Activated naive CD4-positive, alpha-beta T cell treated with anti-CD3 and anti-CD28 coated beads, Interleukin-2, amount 10 ng/mL, durations not matched to agents 7 days and 5 days (primary cell): ENCODE measurements at regions not wholly inside any gene's neighbourhood (a gene's known extent, or its start where the extent isn't known, plus 50 kb on each side); places are given as distances from the start of the nearest gene placed in this dataset.
"Not testable (repeated sequence)": the region's sequence is repeated elsewhere in the genome, so short reads cannot be mapped to it uniquely, and the experiment has no call there.

Source experiments
- CTCF ChIA-PET: fragments of 350-600 bp; sonication (Branson Sonifier 250); formaldehyde crosslinking; loops from one replicate; lab custom pipeline; 2021; ENCODE audit warnings: antibody characterized with exemption; lab: Charles Lee
- DNase-seq: peaks from one replicate; pipeline ENCODE4 v3.0.0-alpha.2; 2020
- H3K27ac Mint-ChIP-seq: one replicate; pipeline ENCODE4 v1.8.0; 2021; ENCODE audit warnings: mild to moderate bottlenecking, moderate library complexity, mixed read lengths
- H3K27me3 Mint-ChIP-seq: one replicate; pipeline ENCODE4 v1.8.0; 2021; ENCODE audit warnings: mild to moderate bottlenecking, mixed read lengths
- H3K36me3 Mint-ChIP-seq: one replicate; pipeline ENCODE4 v1.8.0; 2021; ENCODE audit warnings: mixed read lengths
- H3K4me1 Mint-ChIP-seq: one replicate; pipeline ENCODE4 v1.8.0; 2021; ENCODE audit warnings: mixed read lengths
- H3K4me3 Mint-ChIP-seq: one replicate; pipeline ENCODE4 v1.8.0; 2021; ENCODE audit warnings: mild to moderate bottlenecking, moderate library complexity, mixed read lengths
- H3K9me3 Mint-ChIP-seq: one replicate; pipeline ENCODE4 v1.8.0; 2021; ENCODE audit warnings: mixed read lengths

DNA sequence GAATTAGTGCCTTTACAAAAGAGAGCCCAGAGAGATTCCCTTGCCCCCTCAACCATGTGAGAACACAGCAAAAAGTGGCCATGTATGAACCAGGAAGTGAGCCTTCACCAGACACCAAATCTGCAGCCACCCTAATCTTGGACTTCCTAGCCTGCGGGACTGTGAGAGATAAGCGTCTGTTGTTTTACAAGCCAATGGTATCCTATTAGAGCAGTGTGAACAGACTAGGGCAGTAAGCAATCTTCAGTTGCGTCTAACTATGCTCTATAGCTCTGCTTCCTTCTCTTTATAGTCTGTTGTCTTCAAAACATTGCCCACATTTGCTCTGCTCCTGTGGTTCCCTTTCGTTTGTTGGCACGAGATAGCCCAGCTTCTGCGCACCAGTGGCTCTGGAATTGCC is 109.5 kb upstream of the FNDC3A start:
- Mint-ChIP-seq H3K27me3 (no peaks in the 10 kb centered on the region), H3K4me1 (no peaks in the 10 kb centered on the region), H3K4me3 (no peak overlapping the region), H3K9me3 (no peaks in the 10 kb centered on the region), H3K36me3 (no peaks in the 10 kb centered on the region), H3K27ac (no peak overlapping the region)
- CTCF ChIA-PET, result no interaction called here
- DNase-seq, result no peak

DNA sequence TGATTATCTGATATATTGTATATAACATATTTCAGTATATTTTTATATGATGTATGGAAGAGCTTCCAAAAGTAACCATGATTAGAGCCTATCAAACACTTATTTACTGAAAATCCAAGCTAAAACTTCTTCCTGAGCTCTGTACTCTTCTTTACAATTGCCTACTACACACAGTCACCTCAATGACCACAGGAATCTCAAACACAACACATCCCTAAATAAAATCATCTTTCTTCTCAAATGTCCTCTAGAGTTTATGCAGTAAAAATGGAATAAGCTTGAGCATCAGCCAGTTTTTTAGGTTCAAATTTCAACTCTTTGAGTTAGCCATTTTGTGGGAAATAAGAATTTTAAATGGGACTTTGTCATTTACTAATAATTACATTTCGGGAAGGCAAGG is 102.6 kb upstream of the FNDC3A start:
- H3K27me3 Mint-ChIP-seq, result peaks cover 31% of the 10 kb centered on the region
- no peak overlapping the region for H3K4me3 Mint-ChIP-seq
- no peaks in the 10 kb centered on the region for H3K9me3 Mint-ChIP-seq
- CTCF ChIA-PET, result interaction anchor here (0.6 kb wide), 1 partner anchor 51 kb away, joined by 3 read pairs; no protein-coding TSS in a partner anchor
- no peak for DNase-seq
- H3K4me1 Mint-ChIP-seq, result no peaks in the 10 kb centered on the region
- H3K36me3 Mint-ChIP-seq, result no peaks in the 10 kb centered on the region
- H3K27ac Mint-ChIP-seq, result no peak overlapping the region

DNA sequence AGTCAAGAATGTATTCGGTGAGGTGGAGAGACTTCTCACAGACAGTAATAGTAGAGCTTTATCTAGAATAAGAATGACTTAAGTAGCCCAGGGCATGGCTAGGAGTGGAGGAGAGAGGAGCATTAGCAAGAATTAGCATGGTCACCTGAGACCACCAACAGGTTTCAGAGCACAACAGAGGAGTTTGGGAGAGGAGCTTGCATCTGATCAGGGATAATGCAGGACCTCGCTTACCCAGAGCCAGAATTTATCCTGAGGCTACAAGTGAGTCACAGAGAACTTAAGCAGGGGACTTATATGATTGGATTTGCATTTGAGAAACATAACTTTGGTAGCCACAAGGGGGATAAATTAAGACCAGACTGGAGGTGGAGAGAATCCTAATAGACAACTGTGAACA is 102.1 kb upstream of the FNDC3A start:
- Mint-ChIP-seq H3K9me3 (no peaks in the 10 kb centered on the region), H3K4me1 (no peaks in the 10 kb centered on the region), H3K36me3 (no peaks in the 10 kb centered on the region), H3K27me3 (peaks cover 31% of the 10 kb centered on the region), H3K27ac (no peak overlapping the region), H3K4me3 (no peak overlapping the region)
- no peak for DNase-seq
- CTCF ChIA-PET, result interaction anchor here (0.6 to 1.2 kb wide), 3 partner anchors 9 to 52 kb away, joined by 3 read pairs; no protein-coding TSS in a partner anchor

DNA sequence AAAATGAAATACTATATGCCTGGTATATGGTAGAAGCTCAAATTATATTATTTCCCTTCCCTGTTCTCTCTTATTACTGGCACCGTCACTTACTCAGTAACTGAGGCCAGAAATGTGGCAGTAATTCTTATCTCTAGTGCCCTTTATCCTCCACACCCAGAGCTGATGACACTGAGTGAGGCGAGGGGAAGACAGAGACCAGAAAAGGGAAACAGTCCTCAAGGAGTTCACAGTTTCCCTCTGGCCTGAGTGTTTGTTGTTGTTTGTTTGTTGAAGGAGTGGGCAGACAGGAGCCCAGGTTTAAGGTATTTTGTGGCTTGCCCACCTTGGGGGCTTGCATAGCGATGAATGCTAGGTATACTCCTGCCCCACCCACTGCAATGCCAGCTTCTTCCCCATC is 101.5 kb upstream of the FNDC3A start:
- CTCF ChIA-PET, result interaction anchor here (0.9 to 1.2 kb wide), 2 partner anchors 9 to 13 kb away, joined by 3 read pairs; no protein-coding TSS in a partner anchor
- no peaks in the 10 kb centered on the region for H3K36me3 Mint-ChIP-seq
- H3K4me1 Mint-ChIP-seq, result peaks cover 2% of the 10 kb centered on the region
- H3K4me3 Mint-ChIP-seq, result no peak overlapping the region
- no peaks in the 10 kb centered on the region for H3K9me3 Mint-ChIP-seq
- H3K27me3 Mint-ChIP-seq, result peaks cover 31% of the 10 kb centered on the region
- no peak for DNase-seq
- H3K27ac Mint-ChIP-seq, result no peak overlapping the region

DNA sequence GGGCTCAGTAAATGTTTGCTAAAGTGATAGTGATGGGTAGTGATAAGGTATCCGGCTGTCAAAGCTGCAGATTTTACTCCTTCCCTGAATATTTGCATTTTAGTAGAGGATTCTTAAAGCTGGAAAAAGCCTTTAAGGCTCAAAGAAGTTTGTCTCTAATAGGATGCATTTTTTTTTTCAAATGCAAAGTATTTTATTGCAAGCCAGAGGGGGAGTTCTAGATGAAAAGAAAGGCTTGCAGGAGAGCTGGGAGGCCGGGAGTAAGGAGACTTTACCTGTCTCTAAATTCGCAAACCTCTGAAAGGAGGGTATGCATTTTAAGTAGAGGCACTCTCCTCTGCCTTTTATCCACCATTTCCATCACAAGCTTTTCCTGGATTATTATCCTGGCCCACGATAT is 100.7 kb upstream of the FNDC3A start:
- H3K9me3 Mint-ChIP-seq, result no peaks in the 10 kb centered on the region
- no peaks in the 10 kb centered on the region for H3K36me3 Mint-ChIP-seq
- H3K4me1 Mint-ChIP-seq, result peaks cover 10% of the 10 kb centered on the region
- H3K27me3 Mint-ChIP-seq, result peaks cover 31% of the 10 kb centered on the region
- no peak for DNase-seq
- CTCF ChIA-PET, result no interaction called here
- H3K27ac Mint-ChIP-seq, result no peak overlapping the region
- no peak overlapping the region for H3K4me3 Mint-ChIP-seq

DNA sequence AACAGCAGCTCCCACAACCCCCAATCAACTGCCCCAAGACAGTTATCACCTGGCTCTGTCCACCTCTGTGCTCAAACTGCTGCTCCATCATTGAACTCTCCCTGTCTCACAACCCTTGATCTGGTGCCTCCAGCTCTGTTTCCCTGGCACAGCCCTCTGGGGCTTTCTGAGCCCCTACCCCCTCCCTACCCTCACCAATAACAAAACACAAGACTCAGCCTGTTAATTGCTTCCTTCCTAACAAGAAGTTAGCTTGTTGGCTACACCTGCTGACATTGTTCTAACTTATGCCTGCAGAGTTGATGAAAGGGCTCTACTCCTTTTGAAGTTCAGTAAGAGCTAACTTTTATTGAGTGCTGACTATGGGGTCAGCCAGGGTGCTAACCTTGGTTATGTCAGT is 99.4 kb upstream of the FNDC3A start:
- Mint-ChIP-seq H3K4me3 (no peak overlapping the region), H3K9me3 (no peaks in the 10 kb centered on the region), H3K4me1 (peaks cover 22% of the 10 kb centered on the region), H3K36me3 (no peaks in the 10 kb centered on the region), H3K27ac (no peak overlapping the region), H3K27me3 (peaks cover 31% of the 10 kb centered on the region)
- CTCF ChIA-PET, result no interaction called here
- no peak for DNase-seq

DNA sequence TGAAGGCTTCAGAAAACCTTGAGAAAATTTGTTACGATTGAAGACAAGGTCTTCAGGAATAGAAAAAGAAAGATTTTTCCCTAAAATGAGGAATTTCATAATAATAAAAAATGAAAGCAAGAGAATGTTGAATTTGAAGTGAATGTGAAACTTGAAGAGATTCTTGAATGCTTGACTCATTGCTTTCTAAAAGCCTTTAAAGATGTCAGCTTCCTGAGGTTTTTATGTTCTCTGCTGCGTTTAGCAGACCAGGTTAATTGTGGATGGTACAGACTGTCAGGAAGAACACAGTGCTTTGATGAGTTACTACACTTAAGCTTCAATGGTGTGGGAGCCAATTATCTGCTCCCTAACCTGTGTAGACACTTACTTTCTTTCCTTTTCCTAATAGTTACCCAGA is 96.3 kb upstream of the FNDC3A start:
- H3K4me1 Mint-ChIP-seq, result peaks cover 45% of the 10 kb centered on the region
- no peaks in the 10 kb centered on the region for H3K9me3 Mint-ChIP-seq
- peaks cover 3% of the 10 kb centered on the region for H3K36me3 Mint-ChIP-seq
- CTCF ChIA-PET, result no interaction called here
- peaks cover 20% of the 10 kb centered on the region for H3K27me3 Mint-ChIP-seq
- DNase-seq, result no peak
- no peak overlapping the region for H3K4me3 Mint-ChIP-seq
- H3K27ac Mint-ChIP-seq, result peak overlapping the region; percentile 1

DNA sequence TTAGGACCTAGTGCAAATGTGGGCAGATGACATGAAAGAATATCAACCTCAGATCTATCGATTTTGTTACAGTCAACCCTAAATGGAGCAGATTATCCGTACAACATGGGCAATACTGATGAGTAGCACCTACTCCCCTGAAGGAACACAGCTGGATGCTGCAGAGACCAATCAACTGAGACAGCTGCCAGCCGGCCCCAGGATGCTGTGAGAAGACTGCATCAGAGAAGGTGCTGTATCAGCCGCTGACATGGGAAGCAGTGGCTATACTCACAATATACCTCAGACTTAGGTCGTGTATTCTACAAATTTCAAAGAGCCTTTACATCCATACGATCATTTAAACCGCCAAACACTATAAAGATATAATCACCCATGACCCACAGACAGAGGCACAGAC is 95.9 kb upstream of the FNDC3A start:
- no peaks in the 10 kb centered on the region for H3K9me3 Mint-ChIP-seq
- H3K27me3 Mint-ChIP-seq, result peaks cover 15% of the 10 kb centered on the region
- peaks cover 3% of the 10 kb centered on the region for H3K36me3 Mint-ChIP-seq
- no peak overlapping the region for H3K4me3 Mint-ChIP-seq
- CTCF ChIA-PET, result no interaction called here
- no peak for DNase-seq
- H3K27ac Mint-ChIP-seq, result no peak overlapping the region
- H3K4me1 Mint-ChIP-seq, result peaks cover 49% of the 10 kb centered on the region

DNA sequence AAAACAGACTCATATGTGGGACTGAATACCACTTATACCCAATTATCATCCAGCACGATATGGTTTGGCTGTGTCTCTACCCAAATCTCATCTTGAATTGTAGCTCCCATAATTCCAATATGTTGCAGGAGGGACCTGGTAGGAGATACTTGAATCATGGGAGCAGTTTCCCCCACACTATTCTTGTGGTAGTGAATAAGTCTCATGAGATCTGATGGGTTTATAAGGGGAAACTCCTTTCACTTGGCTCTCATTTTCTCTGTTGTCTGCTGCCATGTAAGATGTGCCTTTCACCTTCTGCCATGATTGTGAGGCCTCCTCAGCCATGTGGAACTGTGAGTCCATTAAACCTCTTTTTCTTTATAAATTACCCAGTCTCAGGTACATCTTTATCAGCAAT is 91.9 kb upstream of the FNDC3A start:
- H3K4me1 Mint-ChIP-seq, result peaks cover 59% of the 10 kb centered on the region
- CTCF ChIA-PET, result interaction anchor here (1.7 kb wide), 1 partner anchor 10 kb away, joined by 3 read pairs; no protein-coding TSS in a partner anchor
- not testable (repeated sequence) for H3K36me3 Mint-ChIP-seq, H3K4me3 Mint-ChIP-seq, H3K27me3 Mint-ChIP-seq, DNase-seq, H3K9me3 Mint-ChIP-seq
- H3K27ac Mint-ChIP-seq, result peak overlapping the region; percentile 94

DNA sequence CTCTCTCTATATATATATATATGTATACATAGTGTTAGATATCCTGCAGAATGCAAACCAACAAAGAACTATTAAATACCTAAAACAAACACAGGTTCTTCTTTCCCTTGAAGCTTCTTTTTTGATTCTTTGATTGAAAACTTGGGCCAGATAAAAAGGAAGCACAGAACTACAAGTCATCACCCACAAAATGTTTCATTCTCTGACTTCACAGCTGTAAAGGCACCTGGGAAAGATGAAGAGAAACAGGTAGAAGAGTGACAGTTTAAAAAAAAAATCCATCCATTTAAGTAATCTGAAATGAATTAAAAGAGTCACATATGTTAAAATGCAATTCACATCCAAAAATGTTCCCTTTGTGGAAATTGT is 90.7 kb upstream of the FNDC3A start:
- Mint-ChIP-seq H3K4me1 (peaks cover 49% of the 10 kb centered on the region), H3K4me3 (peak overlapping the region; percentile 27), H3K27me3 (no peaks in the 10 kb centered on the region), H3K9me3 (no peaks in the 10 kb centered on the region), H3K36me3 (peaks cover 3% of the 10 kb centered on the region), H3K27ac (peak overlapping the region; percentile 94)
- no peak for DNase-seq
- CTCF ChIA-PET, result interaction anchor here (0.5 to 0.7 kb wide), 2 partner anchors 9 to 30 kb away, joined by 3 read pairs; no protein-coding TSS in a partner anchor

DNA sequence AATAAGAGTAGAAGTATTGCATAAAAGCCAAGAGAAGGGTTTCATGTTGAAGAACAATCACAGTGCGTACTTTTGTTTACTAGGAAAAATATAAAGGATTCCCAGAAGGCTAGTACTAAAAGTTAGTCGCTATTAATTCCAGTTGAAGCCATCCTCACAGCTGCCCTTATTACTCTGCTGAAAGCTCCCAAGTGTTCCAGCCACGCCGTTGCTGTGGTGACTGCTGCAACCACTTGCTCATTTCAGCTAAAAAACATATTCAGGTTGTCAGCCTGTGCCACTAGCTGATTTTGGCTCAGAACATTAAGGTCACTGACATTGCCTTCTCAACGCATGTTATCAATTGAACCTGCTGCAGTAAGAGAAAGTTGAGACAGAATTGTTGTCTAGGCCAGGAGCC is 87.1 kb upstream of the FNDC3A start:
- peaks cover 34% of the 10 kb centered on the region for H3K4me1 Mint-ChIP-seq
- CTCF ChIA-PET, result no interaction called here
- H3K9me3 Mint-ChIP-seq, result no peaks in the 10 kb centered on the region
- no peaks in the 10 kb centered on the region for H3K27me3 Mint-ChIP-seq
- H3K27ac Mint-ChIP-seq, result no peak overlapping the region
- no peak for DNase-seq
- no peak overlapping the region for H3K4me3 Mint-ChIP-seq
- no peaks in the 10 kb centered on the region for H3K36me3 Mint-ChIP-seq

DNA sequence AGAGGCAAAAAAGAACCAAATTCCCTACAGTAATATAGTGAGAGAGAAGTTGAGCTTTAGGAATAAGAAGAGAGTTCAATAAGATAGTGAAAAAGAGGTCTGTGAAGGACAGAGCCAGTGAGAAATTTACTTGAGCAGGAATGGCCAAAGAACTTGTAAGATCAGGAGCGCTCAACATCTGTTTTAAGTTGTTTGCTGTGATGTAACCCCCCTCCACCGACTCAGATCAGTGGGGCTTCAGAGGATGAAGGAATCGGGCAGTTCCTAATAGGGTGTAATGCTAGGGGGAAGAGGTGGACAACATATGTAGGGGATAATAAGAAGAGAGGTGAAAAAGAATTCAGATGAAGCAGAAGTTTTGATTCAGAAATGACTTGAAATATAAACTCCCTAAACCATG is 85.3 kb upstream of the FNDC3A start:
- H3K36me3 Mint-ChIP-seq, result no peaks in the 10 kb centered on the region
- CTCF ChIA-PET, result no interaction called here
- H3K27ac Mint-ChIP-seq, result no peak overlapping the region
- no peak overlapping the region for H3K4me3 Mint-ChIP-seq
- no peak for DNase-seq
- H3K27me3 Mint-ChIP-seq, result no peaks in the 10 kb centered on the region
- H3K4me1 Mint-ChIP-seq, result peaks cover 16% of the 10 kb centered on the region
- H3K9me3 Mint-ChIP-seq, result no peaks in the 10 kb centered on the region

DNA sequence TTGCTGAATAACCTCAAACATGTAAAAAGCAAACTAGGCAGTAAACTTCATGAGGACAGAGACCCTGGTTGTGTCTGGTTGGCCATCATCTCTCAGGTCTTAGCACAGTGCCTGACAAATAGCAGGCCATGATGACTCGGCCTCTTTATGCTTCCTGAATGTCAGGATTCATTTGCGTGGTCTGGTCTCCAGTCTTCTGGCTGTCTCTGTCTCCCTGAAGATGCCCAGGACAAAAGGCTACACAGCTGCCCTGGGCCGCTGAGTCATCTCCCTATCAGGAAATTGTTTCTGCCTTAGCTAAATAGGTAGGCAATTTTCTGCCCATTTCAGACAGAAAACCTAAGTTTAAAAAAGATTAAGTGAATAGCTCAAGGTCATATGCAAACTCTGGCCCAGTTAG is 84.1 kb upstream of the FNDC3A start:
- DNase-seq, result no peak
- no peaks in the 10 kb centered on the region for H3K36me3 Mint-ChIP-seq

DNA sequence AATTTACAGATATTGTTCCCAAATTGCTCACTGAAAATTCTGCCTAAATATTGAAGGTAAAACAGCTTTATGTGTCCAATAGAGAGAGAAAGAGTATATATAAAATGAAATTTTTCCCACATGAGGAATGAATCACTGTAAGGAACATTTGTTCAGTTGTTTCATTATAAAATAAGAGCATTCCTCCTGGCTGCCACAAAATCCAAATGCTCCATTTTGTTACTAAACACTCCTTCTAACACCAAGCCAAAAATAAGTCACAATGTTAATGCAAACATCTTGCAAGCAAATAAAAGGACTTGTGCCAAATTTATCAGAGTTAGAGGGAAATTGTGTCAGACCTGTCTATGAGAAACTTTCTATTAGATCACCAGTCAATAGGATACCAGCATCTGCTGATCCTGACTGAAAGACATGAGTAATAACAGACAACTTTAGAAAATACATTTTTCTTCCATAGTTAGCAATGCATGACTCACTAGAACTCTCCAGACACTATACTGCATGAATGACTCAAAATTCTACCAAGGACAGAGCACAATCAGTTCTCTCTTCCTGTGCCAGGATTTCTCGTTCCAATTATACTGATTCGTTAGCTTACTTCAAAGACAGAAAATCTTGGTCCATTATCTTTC is 83.5 kb upstream of the FNDC3A start:
- Mint-ChIP-seq H3K4me3 (no peak overlapping the region), H3K9me3 (no peaks in the 10 kb centered on the region), H3K27ac (no peak overlapping the region), H3K27me3 (no peaks in the 10 kb centered on the region), H3K4me1 (peaks cover 11% of the 10 kb centered on the region), H3K36me3 (no peaks in the 10 kb centered on the region)
- CTCF ChIA-PET, result no interaction called here
- no peak for DNase-seq

More for the DNA sequence above, 84.1 kb upstream of the FNDC3A start:
- Mint-ChIP-seq H3K9me3 (no peaks in the 10 kb centered on the region), H3K4me3 (no peak overlapping the region), H3K27me3 (no peaks in the 10 kb centered on the region), H3K27ac (no peak overlapping the region), H3K4me1 (peaks cover 11% of the 10 kb centered on the region)
- CTCF ChIA-PET, result no interaction called here

DNA sequence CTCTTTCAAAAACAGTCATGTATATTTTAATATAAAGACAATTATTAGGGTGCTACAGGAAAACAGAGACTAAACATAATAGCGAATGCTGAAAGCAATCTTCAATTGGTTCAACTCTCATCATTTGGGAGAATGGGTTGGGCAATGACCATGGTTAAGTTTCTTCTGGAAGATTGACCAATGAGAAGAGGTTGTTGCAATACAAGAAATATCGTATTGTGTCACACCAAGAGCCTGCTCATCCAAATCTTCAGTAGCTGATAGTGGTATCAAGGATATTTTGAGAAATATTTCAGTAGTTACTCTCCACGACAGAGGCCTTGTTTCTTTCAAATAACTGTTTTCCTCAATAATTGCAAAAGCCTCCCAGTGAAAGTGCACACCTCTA is 83.0 kb upstream of the FNDC3A start:
- no peak for DNase-seq
- no peaks in the 10 kb centered on the region for H3K27me3 Mint-ChIP-seq
- H3K4me1 Mint-ChIP-seq, result peaks cover 11% of the 10 kb centered on the region
- CTCF ChIA-PET, result no interaction called here
- H3K27ac Mint-ChIP-seq, result no peak overlapping the region
- no peak overlapping the region for H3K4me3 Mint-ChIP-seq
- no peaks in the 10 kb centered on the region for H3K9me3 Mint-ChIP-seq
- H3K36me3 Mint-ChIP-seq, result no peaks in the 10 kb centered on the region
